NCI-H446 treated with DMSO at 0.1 percent for 48 hours (cell line): ENCODE measurements at regions not wholly inside any gene's neighbourhood (a gene's known extent, or its start where the extent isn't known, plus 50 kb on each side); places are given as distances from the start of the nearest gene placed in this dataset.

Experiments
- DNase-seq: peaks from one replicate; lab custom pipeline; 2025; lab: John Stamatoyannopoulos, UW

DNA sequence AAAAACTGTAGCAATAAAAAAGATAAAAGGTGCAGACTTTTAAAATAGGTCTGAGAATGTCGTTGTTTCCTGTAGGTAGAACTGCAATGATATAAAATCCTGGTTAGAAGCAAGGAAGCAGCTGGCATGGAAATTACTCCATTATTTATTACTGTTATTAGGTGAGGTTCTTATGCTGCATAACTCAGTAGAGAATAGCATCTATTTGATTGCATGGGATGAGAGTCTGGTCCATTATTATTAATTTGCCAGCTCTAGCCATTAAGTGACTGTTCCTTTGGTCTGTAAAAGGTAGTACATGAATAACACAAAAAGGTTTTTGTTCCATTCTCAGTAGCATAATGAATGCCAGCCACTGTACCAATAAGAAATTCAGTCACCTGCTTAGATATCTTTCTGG lies 358.6 kb downstream of the RBM43 start:
- no peak for DNase-seq

GRCh38 chr2:150900913-150901312 lies 360.8 kb downstream of the RBM43 start:
- no peak for DNase-seq

GRCh38 chr2:150895968-150896367 lies 365.7 kb downstream of the RBM43 start:
- DNase-seq = no peak

DNA sequence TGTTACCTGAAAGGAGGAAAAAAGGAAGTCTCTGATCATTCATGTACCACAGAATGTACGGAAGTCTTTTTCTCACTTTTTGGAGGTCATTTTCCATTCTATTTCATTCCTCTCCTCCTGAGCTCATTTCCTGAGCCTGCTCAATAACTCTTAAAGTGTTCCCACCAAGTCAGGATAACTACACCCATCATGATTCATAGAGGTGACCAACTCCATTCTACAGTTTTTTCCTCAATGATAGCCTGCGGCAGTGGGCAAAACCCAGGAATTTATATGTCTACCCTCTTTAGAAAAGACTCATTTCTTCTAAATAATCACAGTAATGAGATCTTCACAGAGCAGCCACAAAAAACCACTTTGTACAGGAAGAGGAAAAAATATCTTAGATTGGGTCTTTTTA lies 372.5 kb downstream of the RBM43 start:
- no peak for DNase-seq

DNA sequence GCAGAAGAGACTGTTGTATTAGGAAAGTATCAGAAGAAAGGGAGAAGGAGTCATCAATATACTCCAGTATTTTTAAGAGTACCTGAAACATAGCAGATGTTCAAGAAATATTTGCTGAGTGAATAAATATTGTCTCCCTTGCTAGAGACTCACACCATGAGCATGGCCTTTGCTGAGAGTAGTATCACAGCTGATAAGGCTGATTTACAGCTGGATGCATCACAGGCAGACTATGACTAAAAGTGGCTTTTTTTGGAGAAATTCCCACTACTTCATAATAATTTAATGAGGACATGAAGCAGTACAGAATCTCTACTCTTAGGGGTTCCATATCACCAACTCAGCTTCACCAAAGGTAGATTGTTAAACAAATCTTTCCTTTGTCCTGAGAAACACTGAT lies 373.3 kb downstream of the RBM43 start:
- no peak for DNase-seq

DNA sequence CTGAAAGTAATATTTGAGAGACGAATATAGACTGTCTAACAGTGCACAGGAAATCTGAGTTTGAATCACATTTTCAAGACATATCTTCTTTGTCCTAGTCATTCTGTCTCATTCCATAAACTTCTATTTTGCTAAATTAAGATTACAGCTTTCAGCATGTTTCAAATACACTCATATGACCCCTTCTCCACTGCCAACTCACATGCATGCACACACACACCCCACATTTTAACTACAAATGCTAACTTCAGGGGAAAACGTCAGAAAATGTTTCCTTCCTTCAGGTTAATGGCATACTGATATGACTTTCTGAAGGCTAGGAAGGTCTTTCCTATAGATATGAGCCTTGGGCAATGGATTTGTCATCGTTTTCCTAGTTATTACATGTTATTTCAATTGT lies 373.7 kb downstream of the RBM43 start:
- DNase-seq = no peak

- no peak for DNase-seq
These were observed 375.8 kb downstream of the RBM43 start for GRCh38 chr2:150885774-150886386.

- no peak for DNase-seq
These were observed 376.4 kb downstream of the RBM43 start for GRCh38 chr2:150885236-150885635.

DNA sequence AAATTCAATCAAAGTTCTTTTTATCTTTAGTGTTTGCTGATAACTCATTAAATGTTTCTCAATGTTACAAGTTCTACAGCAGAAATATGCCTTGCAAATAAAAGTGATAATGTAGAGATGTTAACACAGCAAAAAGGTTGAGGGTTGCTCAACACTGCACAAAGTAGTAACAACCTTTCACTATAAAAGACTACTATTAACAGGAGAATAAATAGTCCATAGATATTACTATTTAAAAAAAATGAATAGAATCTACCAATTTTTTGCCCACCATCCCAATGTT lies 378.1 kb downstream of the RBM43 start:
- no peak for DNase-seq

DNA sequence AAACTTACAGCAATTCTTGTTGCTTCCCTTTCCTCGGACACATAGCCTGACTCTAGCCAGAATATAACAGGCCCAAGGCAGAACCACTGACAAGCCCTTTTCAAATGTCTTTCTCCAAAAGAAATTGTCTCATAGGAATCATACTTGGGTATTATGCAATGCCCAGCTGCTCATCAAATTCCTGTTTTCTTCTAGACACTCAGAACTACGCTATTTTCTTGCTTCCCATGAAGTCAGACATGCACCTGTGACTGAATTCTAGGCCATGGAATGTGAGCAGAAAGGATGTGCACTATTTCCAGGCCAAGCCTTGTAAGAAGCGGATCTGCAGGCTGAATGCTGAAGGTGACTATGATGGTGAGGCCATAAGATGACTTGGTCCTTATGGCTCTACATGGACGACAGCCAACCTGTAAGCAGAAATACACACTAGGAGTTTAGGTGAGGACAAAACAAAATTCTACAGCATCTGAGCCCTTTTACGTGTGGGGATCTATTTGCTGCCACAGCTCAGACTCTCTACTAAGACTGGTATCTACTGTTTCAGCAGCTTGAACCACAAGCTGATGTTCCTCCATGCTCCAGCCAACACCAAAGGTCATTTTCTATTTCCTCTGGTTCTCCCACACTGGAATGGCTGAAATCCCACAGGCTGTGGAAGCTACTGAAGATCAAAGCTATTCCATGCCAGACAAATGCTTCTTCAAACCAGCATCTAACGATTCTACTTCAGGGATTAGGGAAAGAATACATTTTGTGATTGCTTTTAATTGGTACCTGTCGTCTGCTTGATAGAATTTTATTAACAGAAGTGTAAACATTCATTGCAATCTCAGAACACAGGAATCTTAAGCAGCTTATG lies 378.7 kb downstream of the RBM43 start:
- no peak for DNase-seq

- DNase-seq = no peak
These were observed 380.7 kb downstream of the RBM43 start for GRCh38 chr2:150880986-150881385.

- no peak for DNase-seq
These were observed 383.3 kb downstream of the RBM43 start for GRCh38 chr2:150878356-150878755.

- no peak for DNase-seq
These were observed 385.3 kb downstream of the RBM43 start for GRCh38 chr2:150876251-150876950.

DNA sequence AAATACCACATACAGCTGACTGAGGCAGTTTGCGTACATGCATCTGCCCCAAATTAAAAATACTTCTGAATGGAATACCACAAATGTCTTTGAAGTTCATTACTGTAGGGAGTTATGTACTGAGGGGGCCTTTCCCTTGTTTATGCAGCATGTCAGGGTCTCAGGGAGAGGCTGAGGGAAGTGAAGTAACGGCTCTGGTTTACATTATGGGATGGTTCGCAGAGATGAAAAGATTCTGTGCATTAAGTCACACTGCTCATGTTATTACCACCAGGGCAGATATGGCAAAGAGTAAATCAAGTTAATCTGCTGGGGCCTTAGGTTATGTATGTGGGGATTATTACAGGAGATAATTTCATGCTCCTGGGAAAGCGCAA lies 385.9 kb upstream of the RND3 start:
- DNase-seq = no peak

DNA sequence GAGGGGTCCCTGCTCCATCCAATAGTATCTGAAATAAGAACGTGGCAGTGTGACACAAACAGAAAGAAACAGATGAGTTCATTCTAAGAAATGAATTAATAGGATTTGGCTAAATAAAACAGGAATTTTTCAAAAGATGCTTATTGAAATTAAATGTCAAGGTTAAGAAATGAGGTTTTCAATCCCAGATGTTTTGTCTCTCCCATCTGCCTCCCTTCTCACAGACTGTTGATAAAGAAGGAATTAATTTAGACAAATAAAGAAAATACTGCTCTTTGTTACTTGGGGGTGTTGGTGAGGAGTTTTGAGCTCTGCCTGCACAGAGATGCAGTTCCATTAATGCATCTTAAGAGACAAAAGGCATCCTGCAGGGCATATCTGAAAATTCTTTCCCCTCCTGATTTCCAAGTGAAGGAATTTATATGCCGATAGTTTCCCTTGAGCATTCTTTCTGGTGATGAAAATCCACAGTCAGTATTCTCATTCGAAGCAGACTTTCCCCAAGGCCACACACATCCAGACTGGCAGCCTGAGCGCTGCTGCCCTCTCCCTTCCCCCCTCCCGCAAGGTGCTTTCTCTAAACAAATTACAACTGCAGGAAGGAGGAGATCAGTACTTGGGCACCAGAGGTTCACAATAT lies 385.4 kb upstream of the RND3 start:
- DNase-seq = no peak

DNA sequence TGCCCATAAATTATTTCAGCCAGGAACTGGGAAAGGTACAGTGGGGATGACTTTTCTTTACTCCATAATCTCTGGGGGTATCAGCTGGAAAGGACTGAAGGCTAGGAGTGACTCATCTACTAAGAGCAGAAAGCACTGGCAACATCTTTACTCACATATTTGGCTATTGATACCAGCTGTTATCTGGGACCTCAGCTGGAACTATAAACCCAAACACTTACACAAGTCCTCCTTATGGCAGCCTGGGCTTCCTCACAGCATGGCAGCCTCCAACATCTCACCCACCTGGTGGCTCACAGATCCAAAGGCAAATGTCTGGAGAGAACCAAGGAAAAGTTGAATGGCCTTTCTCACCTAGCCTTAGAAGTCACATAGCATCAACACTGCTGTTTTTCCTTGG lies 379.0 kb upstream of the RND3 start:
- DNase-seq = no peak

DNA sequence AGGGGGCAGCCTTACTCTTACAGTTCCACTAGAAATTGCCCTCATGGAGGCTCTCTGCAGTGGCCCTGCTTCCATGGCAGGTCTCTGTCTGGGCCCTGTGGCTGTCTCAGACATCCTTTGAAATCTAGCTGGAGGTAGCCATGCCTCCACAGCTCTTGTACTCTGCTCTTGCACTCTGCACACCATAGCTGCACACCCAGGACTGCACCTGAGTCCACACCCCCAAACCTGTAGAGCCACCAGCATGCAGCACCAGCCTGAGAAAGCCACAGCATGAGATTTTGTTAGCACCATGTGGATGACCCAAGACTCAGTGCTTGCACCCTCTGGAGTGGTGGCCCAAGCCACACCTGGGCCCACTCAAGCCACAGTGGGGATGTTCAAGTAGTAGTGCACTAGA lies 376.2 kb upstream of the RND3 start:
- no peak for DNase-seq

DNA sequence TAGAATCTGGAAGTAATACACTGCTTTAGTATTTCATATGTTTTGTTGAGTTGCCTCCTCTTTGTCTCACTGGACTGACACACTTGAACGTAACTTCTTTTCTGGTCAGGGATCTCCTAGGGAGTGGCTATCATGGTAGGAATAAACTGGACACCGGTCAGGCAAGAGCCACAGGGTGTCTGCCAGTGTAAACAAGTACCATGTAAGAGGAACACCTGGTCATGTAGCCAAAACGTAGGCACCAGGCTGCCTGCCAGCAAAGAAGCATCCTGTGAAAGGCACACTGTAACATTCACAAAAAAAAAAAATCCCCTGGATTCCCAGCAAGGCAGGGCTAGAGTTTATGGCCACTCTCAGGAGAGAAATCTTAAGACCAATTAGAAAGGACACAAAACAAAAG lies 372.8 kb upstream of the RND3 start:
- no peak for DNase-seq

DNA sequence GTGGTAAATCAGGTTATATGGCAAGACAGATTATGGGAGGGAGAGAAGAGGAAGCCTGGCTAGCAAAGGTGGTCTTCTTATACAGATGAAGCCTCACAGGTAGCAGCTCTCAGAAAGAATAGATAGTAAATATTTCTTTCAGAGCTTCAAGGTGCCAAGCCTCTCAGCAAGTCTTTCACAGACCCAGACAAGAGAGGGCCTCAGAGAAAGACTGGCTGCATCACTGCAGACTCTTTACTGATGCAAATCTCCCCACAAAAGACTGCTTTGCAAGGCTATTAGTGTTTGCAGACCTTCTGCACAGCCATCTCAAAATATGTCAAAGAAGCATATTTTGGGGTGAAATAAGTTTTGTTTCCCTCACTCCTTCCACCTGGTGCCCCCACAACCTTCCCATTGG lies 372.4 kb upstream of the RND3 start:
- no peak for DNase-seq

DNA sequence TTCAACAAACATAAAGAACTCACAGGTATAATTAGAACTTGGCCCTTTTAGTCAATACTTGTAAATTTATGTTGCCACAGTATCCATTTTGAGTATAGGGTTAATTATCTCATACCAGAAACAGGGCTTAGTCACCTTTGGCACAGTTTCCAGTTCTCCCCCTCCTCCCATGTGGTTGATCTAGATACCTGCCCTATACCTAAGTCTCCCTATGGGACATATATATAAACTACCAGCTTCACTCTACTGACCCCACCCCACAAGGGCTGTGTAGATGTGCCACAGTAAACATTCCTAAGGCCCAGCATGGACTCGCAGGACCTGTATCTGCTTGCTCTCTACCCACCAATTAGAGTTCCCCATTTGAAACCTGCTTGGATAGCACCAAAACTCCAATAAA lies 371.7 kb upstream of the RND3 start:
- DNase-seq = no peak

DNA sequence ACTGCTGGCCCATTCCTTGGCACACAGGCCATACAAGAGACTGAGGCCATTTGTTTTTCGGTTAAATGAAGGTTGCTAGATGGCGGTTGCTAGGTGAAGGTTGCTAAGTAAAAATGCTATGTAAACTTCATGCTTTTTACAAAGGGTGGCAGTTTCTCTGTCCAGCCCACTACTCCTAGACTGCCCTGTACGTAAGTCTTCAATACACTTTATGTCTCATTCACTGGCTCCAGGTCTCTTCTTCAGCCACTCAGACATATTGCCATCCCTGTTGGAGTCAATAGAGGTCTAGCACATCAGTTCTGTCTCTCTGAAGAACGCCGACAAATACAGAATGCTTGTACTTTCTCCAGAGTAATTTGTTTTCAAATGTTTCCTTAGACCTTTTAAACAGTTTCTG lies 370.9 kb upstream of the RND3 start:
- no peak for DNase-seq

DNA sequence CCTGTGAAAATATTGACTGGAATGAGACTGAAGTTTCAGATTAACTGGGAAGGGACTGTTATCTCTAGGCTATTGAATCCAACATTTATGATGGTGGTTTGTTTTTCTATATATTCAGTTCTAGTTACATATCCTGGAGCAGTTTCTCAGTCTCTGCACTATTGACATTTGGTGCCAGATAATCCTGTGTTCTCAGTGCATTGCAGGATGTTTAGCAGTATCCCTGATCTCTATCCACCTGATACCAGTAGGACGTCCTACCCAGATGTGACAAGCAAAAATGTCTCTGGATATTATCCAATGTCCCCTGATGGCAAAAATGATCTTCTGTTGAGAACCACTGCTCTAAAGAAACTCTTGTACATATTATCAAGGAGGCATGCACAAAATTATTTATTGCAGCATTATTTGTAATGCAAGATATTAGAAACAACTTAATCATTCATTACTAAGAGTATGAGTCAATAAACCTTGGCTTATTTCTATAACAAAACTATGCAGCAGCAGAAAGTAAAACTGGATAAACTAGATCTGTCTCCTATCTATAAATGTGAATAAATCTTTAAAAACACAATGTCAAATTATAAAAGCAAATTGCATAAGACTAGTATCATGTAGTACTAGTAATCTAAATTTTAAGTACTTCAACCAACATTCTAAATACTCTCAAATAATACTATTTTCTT lies 369.3 kb upstream of the RND3 start:
- DNase-seq = no peak
